NCI-H2171 (cell line): ENCODE measurements at regions not wholly inside any gene's neighbourhood (a gene's known extent, or its start where the extent isn't known, plus 50 kb on each side); places are given as distances from the start of the nearest gene placed in this dataset.
"Not testable (repeated sequence)": the region's sequence is repeated elsewhere in the genome, so short reads cannot be mapped to it uniquely, and the experiment has no call there.

Experiments
- DNase-seq: peaks from one replicate; lab custom pipeline; 2025; lab: John Stamatoyannopoulos, UW

- no peak for DNase-seq
Measured at GRCh38 chr1:178020968-178021640, 51.2 kb upstream of the SEC16B start.

GRCh38 chr1:178021950-178022349, 52.1 kb upstream of the SEC16B start:
- no peak for DNase-seq

GRCh38 chr1:178023181-178023618, 53.3 kb upstream of the SEC16B start:
- DNase-seq = no peak

GRCh38 chr1:178024504-178024903, 54.6 kb upstream of the SEC16B start:
- no peak for DNase-seq

- DNase-seq = no peak
Measured at GRCh38 chr1:178025613-178026356, 55.9 kb upstream of the SEC16B start.

- DNase-seq = no peak
Measured at GRCh38 chr1:178028841-178029481, 59.1 kb upstream of the SEC16B start.

GRCh38 chr1:178030467-178030866, 60.6 kb upstream of the SEC16B start:
- no peak for DNase-seq

- DNase-seq = peak; percentile 23
Measured at GRCh38 chr1:178031856-178032320, 62.0 kb upstream of the RASAL2 start.

GRCh38 chr1:178033019-178033418, 60.9 kb upstream of the RASAL2 start:
- DNase-seq = no peak

GRCh38 chr1:178034676-178035075, 59.2 kb upstream of the RASAL2 start:
- no peak for DNase-seq

- no peak for DNase-seq
Measured at GRCh38 chr1:178036090-178036489, 57.8 kb upstream of the RASAL2 start.

- no peak for DNase-seq
Measured at GRCh38 chr1:178037510-178038253, 56.2 kb upstream of the RASAL2 start.

GRCh38 chr1:178038372-178038771, 55.5 kb upstream of the RASAL2 start:
- no peak for DNase-seq

- DNase-seq = no peak
Measured at GRCh38 chr1:178039891-178040290, 54.0 kb upstream of the RASAL2 start.

GRCh38 chr1:178043940-178044339, 50.0 kb upstream of the RASAL2 start:
- DNase-seq = not testable (repeated sequence)
